ENCODE measurements at regions not wholly inside any gene's neighbourhood (a gene's known extent, or its start where the extent isn't known, plus 50 kb on each side); places are given as distances from the start of the nearest gene placed in this dataset.

DNA sequence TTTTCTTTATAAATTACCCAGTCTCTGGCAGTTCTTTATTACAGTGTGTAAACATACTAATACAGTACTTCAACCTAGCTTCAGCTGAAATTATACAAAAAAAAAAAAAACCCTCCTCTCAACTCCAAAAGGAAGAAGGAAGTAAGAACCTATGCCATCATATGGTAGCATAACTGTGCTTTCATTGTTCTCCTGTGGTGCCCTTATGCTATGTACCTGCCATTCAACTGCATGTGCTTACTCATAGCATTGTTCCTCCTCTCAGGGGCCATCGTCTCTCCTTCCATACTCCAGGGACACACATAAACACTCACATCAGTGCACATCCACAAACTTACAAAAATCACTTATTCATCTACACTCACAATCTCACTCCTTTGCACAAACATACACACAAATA is 470.1 kb upstream of the HS3ST1 start:
- no peak for DNase-seq

- no peak for DNase-seq
These were observed 467.1 kb upstream of the HS3ST1 start for GRCh38 chr4:11895766-11896165.

- DNase-seq, result no peak
These were observed 466.3 kb upstream of the HS3ST1 start for GRCh38 chr4:11894977-11895376.

DNA sequence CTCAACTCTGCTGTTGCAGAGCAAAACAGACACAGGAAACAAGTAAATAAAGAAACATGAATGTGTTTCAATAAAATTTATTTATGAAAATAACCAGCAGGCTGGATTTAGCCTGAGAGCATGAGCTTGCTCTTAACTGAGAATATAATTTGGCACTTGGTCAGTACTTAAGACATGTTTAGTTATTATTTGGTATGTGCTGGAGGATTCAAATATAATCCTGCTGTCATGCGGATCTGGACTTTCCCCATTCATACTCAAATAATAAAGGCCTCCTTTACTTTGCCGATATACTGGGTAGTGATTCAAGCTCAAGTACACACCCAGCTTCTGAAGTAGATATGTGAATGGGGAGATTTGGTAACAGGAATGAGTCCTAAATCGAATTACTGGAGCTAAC is 465.5 kb upstream of the HS3ST1 start:
- no peak for DNase-seq

DNA sequence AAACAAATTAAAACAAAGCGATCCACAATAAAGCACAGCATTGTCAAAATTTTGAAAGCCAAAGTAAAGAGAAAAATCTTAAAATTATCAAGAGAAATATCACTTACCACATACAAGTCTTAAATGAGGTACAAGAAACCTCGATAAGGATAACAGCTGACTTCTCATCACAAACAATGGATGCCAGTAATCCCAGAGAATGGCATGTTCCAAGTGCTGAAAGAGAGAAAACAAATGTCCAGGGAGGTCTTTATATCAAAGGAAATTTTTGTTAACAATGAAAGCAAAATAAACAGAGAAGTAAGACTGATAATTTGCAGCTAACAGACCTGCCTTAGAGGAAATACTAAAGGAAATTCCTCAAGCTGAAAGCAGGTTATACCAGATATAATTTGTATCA is 460.4 kb upstream of the HS3ST1 start:
- no peak for DNase-seq

DNA sequence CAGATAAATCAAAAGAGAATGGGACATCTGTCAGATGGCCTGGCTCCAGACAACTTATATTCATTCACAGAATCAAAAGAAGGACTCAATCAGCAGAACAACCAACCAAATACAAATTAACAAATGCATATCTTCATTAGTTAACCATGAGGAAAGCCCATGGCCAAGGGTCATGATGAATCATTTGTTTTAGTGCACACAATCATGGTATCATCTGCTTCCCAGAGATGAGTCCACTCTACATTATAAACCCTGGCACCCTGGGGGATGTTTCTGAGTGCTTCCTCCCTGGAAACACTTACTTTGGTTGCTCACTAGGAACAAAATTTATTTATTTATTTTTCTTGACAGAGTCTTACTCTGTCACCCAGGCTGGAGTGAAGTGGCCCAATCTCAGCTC is 453.3 kb upstream of the HS3ST1 start:
- no peak for DNase-seq

DNA sequence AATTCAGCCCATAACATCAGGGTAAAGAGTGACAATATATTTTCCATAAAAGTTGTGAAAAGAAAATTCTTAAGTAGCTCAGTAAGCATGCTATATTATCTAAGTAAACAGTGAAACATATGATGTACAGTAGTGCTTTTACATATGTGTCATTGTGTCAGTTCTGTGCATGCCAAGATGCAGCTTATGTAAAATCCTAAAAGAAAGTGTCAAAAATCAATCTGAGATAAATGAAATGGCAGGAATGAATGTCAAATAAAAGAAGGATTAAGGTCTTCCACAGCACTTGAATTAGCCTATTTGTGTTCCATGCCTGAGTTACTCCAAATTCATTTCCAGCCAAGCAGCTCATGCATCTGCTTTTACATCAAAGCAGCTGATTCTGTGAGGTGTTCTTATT is 452.7 kb upstream of the HS3ST1 start:
- DNase-seq, result no peak

DNA sequence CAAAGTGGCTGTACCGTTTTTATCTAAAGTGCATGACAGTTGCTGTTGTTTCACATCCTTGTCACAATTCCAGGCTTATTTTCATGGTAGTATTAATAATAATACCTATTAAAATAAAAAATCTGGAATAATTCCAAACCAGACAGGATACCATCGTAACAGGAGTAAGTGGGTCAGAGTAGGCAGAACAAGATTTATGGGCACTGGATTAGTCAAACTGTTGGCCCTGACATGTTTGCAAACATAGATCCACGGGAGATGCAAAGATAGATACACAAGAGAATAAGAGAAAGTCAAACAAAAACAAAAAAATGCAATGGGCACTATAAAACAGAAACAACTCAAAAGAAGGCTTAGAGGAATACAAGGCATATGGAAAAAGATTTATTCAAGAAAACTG is 449.5 kb upstream of the HS3ST1 start:
- peak; percentile 11 for DNase-seq

- no peak for DNase-seq
These were observed 447.4 kb upstream of the HS3ST1 start for GRCh38 chr4:11876104-11876503.

DNA sequence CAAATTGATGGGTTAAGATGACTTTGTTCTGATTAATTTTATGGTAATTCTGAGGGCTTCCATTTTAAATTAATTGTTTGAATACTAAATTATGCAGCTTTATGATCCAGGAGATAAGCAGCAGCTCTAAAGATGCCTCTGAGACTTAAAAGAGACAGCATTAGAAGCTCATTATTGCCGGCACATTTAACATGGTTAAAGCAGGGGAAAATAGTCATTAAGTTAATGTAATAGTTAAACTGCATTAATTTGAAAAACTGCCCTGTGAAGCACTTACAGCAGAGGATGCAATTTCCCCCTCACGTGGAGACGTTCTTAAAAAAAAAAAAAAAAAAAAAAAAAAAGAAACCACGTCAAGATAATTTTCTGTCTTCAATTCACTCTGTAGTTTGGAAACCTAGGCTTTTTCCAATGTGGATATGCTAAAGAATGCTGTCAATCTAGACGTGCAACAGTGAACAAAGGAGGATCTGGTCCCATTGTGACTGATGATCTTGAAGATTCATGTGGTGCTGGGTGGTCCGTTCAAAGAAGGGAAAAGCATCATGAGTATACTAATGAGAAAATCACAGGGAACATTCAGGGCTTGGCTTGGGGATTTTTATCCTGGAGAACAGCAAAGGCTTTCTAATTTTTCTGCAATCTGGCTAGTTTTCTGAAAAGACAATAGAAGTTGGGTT is 440.6 kb upstream of the HS3ST1 start:
- DNase-seq, result no peak

GRCh38 chr4:11866391-11866790 is 437.7 kb upstream of the HS3ST1 start:
- no peak for DNase-seq

DNA sequence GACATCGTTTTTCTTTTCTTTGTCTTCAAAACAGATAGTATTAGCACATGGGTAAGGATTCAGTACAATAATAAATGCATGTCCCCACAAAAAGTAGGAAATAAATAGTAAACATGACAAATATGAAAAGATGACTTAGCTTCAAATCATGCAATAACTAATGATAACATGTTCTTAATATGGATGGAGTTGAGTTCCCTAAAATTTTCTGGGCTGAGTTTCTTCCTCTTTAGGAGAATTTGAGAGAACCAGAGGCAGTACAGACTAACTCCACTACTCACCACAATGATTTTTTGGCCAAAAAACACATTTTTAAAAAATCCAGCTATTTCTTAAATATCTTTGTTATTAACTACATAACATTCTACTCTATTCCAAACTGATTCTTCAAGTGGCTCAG is 432.3 kb upstream of the HS3ST1 start:
- no peak for DNase-seq

GRCh38 chr4:11857881-11858280 is 429.2 kb upstream of the HS3ST1 start:
- DNase-seq, result no peak

GRCh38 chr4:11847167-11847566 is 418.5 kb upstream of the HS3ST1 start:
- no peak for DNase-seq

- DNase-seq, result no peak
These were observed 415.2 kb upstream of the HS3ST1 start for GRCh38 chr4:11843927-11844326.

GRCh38 chr4:11843340-11843739 is 414.6 kb upstream of the HS3ST1 start:
- no peak for DNase-seq

- peak; percentile 93 for DNase-seq
These were observed 414.0 kb upstream of the HS3ST1 start for GRCh38 chr4:11842620-11843263.

DNA sequence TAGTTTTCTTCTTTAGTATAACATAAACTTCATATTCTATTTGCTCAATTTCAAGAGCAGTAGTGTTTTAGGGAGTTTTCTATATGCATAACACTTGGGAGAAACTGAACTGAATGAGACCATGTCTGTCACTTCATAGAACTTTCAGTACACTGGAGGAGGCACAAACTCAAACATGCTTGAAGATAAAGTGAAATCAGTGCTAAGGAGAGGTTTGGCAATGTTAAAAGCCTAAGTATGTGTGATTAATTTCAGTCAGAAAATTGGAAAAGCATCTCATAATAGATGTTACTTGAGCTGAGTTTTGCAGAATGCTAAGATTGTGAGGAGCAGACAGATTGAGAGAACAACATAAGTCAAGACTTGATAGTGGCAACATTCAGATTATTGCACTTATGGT is 411.2 kb upstream of the HS3ST1 start:
- DNase-seq, result no peak

GRCh38 chr4:11831739-11832138 is 403.0 kb upstream of the HS3ST1 start:
- DNase-seq, result no peak

DNA sequence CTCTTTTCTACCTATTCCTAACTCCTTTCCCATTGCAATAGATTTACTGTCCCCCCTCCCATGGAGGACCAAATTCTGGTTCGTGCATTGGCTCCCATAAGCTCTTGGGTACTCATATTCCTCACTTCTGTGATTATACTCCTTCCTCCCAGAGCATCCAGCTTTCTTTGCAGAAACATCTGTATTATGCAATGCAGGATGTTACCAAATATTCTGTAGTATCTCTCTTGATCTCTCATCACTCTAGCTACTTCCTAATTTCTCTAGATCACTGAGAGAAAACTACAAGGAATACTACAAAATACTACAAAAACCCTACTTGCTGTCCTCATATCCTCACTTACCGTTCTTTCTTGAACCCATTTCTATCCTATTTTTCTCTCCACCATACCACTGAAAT is 395.9 kb upstream of the HS3ST1 start:
- no peak for DNase-seq

DNA sequence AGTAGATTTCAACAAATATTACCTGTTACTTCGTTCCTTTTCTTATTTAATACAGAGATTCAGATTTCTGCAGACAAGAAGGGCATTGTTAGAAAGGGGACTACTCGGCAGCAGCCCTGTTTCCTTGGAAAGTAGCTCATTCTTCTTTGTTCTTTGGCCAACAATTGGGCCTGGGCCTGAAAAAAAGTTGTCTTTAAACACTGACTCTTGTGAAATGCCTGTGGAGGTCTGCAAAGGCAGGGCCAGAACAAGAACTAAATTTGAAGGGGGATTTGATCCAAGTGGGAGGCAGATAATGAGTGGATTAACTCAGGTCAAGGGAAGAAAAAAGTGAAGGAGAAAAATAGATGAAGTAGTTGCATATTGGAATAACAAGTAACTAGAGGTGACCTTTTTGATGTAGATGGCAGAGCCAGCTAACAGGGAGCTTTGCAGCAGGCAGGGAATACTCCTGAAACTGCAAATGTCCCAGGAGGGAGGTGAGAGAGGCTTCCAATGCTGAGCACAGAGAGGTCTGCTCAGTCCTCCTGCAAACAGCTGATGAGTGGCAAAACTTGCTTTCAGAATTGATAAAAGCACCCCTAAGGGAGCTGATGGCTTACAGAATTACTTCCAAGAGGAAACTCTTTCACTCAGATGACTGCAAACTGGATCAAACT is 393.2 kb upstream of the HS3ST1 start:
- DNase-seq, result no peak

DNA sequence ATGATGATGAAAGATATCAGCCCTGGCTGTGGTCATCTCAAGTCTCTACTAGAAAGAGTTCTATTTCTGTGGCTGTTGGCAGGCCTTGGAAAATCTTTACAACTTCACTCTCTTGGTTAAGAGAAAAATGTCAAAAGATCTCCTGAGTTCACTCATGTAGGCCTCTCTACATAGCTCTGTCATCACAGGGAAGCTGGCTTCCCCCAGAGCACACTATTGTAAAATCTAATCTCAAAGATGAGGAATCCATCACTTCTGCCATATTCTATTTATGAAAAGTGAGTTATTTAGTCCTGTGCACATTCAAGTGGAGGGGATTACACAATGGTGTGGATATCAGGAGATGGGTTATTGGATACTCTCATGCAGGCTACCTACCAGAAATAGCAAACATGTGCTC is 388.4 kb upstream of the HS3ST1 start:
- no peak for DNase-seq

DNA sequence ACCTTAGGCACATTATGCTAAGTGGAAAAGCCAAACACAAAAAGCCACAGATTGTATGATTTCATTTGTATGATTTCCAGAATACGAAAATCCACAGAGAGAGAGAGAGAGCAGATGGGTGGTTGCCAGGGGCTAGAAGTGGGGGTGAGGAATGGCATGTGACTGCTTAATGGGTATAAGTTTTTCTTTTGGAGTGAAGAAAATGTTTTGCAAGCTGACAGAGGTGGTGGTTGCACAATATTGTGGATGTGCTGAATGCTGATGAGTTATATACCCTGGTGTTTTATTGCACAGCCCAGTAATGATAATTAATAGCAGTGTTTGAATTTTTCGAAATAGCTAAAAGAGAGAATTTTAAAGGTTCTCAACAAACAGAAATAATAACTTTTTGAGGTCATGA is 386.1 kb upstream of the HS3ST1 start:
- no peak for DNase-seq

- DNase-seq, result no peak
These were observed 385.3 kb upstream of the HS3ST1 start for GRCh38 chr4:11813951-11814446.
